Endometrium (tissue), 2 donors: ENCODE measurements at regions not wholly inside any gene's neighbourhood (a gene's known extent, or its start where the extent isn't known, plus 50 kb on each side); places are given as distances from the start of the nearest gene placed in this dataset.

Source experiments
- FAIRE-seq: peaks from 2 replicates; lab custom pipeline; 2012; peaks lifted over from hg19 to GRCh38; lab: Jason Lieb, UNC
- donor health status: control.
- donor health status: control.

DNA sequence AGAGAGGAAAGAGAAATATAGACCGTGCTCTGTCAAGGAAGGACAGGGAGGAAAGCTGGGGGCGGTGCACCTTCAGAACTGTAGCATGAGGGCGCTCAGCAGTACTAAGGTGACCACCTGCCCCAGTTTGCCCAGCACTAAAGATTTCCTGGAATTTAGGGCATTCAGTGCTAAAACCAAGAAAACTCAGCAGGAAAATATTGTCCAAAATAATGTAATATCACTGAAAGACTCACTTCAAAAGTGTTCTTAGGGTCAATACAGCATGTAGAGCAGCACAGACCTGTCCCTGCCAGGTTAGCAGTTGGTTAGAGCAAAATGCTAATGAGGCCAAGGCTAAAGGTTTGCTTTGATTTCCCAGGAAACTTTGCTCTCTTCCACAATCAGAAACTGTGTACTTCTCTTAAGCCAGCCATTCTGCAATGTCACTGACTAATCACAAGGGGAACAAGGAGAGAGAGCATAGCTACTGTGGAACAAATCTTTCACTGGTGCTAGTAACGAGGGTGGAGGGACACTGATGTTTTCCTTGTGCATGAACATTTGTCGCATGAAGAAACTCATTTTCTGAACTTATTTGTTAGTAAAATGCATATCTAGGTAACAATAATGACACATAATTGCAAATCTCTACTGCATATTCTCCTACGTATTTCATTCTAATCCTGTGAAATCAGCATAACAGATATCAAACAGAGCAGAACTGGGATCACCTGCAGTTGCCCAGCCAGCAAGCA, 53.0 kb upstream of the GRAMD2B start:
- FAIRE-seq: no peak

DNA sequence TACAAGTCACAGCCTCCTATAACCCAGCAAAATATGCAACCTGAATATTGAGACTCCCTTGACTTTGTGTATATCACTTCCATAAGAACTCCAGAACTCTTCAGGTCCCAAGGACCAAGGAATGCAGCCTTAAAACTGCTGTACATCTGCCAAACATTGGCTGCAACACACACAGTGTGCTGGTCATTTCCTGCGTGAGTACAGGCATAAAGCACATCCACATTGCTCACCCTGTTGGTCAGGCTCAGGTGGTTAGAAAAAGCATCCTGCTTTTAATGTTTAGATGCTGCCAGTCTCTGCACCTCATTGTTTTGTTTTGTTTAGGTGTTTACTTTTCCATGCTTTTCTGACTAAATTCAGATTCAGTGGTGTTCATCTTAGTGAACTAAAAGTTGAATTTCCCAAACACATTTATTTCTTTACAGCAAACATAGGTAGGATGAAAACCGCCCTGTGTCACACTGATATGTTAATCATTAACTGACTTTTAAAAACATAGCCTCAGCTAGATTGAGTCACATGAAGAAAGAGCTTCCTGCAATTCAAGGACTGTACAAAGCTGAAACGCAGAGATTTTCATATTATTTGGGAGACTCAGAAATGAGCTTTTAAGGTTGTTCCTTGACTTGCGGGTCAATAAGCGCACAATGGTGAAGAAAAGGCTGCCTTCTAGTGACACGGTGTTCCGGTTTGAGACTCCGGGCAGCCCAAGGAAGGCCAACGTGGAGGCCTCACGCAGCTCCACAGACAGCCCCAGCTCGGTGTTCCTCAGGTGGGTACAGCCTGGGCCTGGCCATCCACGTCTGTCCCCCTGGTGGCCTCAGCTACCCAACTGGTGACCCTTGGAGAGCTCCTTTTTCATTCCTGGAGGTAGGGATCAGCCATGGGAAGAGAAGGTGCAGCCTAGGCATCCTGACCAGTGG, 52.2 kb upstream of the GRAMD2B start:
- no peak for FAIRE-seq

DNA sequence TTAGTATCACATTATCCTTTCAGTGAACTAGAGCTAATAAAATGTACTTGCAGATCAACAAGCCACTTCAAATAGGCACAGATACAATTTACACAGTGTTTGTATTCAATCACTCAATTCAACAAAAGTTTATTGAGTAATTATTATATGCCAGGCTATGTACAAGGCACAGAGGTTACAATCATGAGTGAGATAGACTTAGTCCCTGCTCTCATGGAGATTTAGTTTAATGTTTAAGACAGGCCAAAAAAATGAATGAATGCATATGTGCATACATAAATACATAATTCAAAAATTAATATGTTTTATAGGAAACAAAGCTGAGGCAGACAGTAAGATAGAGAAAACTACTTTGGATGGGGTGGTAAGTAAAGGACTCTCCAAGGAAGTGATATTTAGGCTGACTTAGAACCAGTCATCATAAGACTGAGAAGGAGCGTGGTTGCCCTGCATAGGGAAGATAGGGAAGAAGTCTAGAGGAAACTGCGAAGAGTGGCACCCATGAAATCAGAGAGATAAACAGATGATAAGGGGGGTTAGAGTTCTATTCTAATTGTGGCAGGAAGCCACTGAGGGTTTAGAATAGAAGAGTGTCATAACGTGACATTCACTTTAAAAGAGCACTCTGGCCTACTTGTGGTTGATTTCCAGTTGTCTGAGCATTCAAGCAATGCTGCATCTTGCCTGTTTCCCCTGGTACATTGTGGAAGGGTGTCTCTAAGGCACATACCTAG, 49.7 kb upstream of the GRAMD2B start:
- FAIRE-seq: no peak
